CD14-positive monocyte (primary cell): ENCODE measurements at regions not wholly inside any gene's neighbourhood (a gene's known extent, or its start where the extent isn't known, plus 50 kb on each side); places are given as distances from the start of the nearest gene placed in this dataset.

Experiments
- DNase-seq, 3 donors: peaks; one replicate each; pipeline ENCODE4 v3.0.0-alpha.2; 2011 to 2022
- H2AFZ ChIP-seq: 2 replicates; pipeline ENCODE4 v1.6.0; 2012; ENCODE audit warnings: mild to moderate bottlenecking, low read depth, low read length, inconsistent platforms; ENCODE audit not compliant: insufficient read depth, poor library complexity, severe bottlenecking
- H3K27ac ChIP-seq, 2 donors: 1 replicate in 1 of 2; 2 replicates in 1 of 2; pipeline ENCODE4 v1.5.1; 2012 to 2013; ENCODE audit warnings: low read length in 2 of 2, control low read depth in 1 of 2, inconsistent platforms in 1 of 2, low read depth in 1 of 2, mild to moderate bottlenecking in 1 of 2
- H3K27me3 ChIP-seq, 2 donors: one replicate each; pipeline versions ENCODE4 v1.6.0 to v1.6.1; 2011 to 2013; ENCODE audit warnings: low read length in 2 of 2; ENCODE audit not compliant: control insufficient read depth in 2 of 2, insufficient read depth in 2 of 2
- H3K36me3 ChIP-seq, 2 donors: replicated peaks in 1 of 2; 1 replicate in 1 of 2; 2 replicates in 1 of 2; pipeline versions ENCODE4 v1.5.1 to v1.6.1; 2012 to 2013; ENCODE audit warnings: low read length in 2 of 2, control low read depth in 1 of 2, inconsistent platforms in 1 of 2, mild to moderate bottlenecking in 1 of 2; ENCODE audit not compliant: insufficient read depth in 2 of 2, control insufficient read depth in 1 of 2
- H3K4me1 ChIP-seq, 2 donors: 1 replicate in 1 of 2; 2 replicates in 1 of 2; pipeline versions ENCODE4 v1.5.1 to v1.6.1; 2012 to 2013; ENCODE audit warnings: low read length in 2 of 2, control low read depth in 1 of 2, inconsistent platforms in 1 of 2, mild to moderate bottlenecking in 1 of 2, moderate library complexity in 1 of 2; ENCODE audit not compliant: insufficient read depth in 2 of 2, control insufficient read depth in 1 of 2
- H3K4me2 ChIP-seq: replicated peaks from 2 replicates; pipeline ENCODE3; 2012; ENCODE audit warnings: low read length, moderate library complexity, mild to moderate bottlenecking; ENCODE audit not compliant: poor library complexity, severe bottlenecking; ENCODE audit errors: extremely low read depth
- H3K4me3 ChIP-seq, 3 experiments: fragments of 200-600 bp in 1 of 3; sonication (generic) in 1 of 3; replicated peaks in 1 of 3; 1 replicate in 2 of 3; 2 replicates in 1 of 3; pipeline ENCODE4 v1.5.1; 2011 to 2013; ENCODE audit warnings: low read length in 3 of 3, mild to moderate bottlenecking in 3 of 3, control low read depth in 2 of 3, low read depth in 2 of 3, inconsistent platforms in 1 of 3, moderate library complexity in 1 of 3
- H3K79me2 ChIP-seq: 2 replicates; pipeline ENCODE4 v1.6.0; 2012; ENCODE audit warnings: mild to moderate bottlenecking, control low read depth, inconsistent platforms, low read length, moderate library complexity; ENCODE audit not compliant: insufficient read depth
- H3K9ac ChIP-seq: 2 replicates; pipeline ENCODE4 v1.6.0; 2017; ENCODE audit warnings: low read length, mild to moderate bottlenecking; ENCODE audit not compliant: insufficient read depth, poor library complexity, severe bottlenecking
- H3K9me3 ChIP-seq, 2 donors: replicated peaks in 1 of 2; 1 replicate in 1 of 2; 2 replicates in 1 of 2; pipeline versions ENCODE4 v1.5.1 to v1.6.1; 2012 to 2013; ENCODE audit warnings: low read length in 2 of 2, control low read depth in 1 of 2; ENCODE audit not compliant: control insufficient read depth in 1 of 2, insufficient read depth in 1 of 2
- H4K20me1 ChIP-seq: 2 replicates; pipeline ENCODE4 v1.6.0; 2012; ENCODE audit warnings: mild to moderate bottlenecking, low read length, control low read depth, moderate library complexity; ENCODE audit not compliant: insufficient read depth
- H3K27ac Mint-ChIP-seq, 7 donors: one replicate each; pipeline ENCODE4 v1.8.0; 2020; ENCODE audit warnings: mild to moderate bottlenecking in 7 of 7, mixed read lengths in 7 of 7, moderate library complexity in 6 of 7, inconsistent platforms in 2 of 7
- H3K27me3 Mint-ChIP-seq, 3 donors: one replicate each; pipeline ENCODE4 v1.8.0; 2021 to 2022; ENCODE audit warnings: low read depth in 3 of 3, mild to moderate bottlenecking in 3 of 3, mixed read lengths in 3 of 3, moderate library complexity in 3 of 3, inconsistent platforms in 1 of 3
- H3K36me3 Mint-ChIP-seq, 2 donors: one replicate each; pipeline ENCODE4 v1.8.0; 2020; ENCODE audit warnings: mixed read lengths in 2 of 2, inconsistent platforms in 1 of 2, mild to moderate bottlenecking in 1 of 2
- H3K4me1 Mint-ChIP-seq: one replicate; pipeline ENCODE4 v1.8.0; 2020; ENCODE audit warnings: mild to moderate bottlenecking, mixed read lengths
- H3K4me3 Mint-ChIP-seq, 2 donors: one replicate each; pipeline ENCODE4 v1.8.0; 2020; ENCODE audit warnings: mild to moderate bottlenecking in 2 of 2, mixed read lengths in 2 of 2, moderate library complexity in 1 of 2
- H3K9me3 Mint-ChIP-seq, 7 donors: one replicate each; pipeline ENCODE4 v1.8.0; 2020 to 2022; ENCODE audit warnings: mixed read lengths in 7 of 7, mild to moderate bottlenecking in 6 of 7, moderate library complexity in 6 of 7, inconsistent platforms in 2 of 7
- CTCF ChIP-seq: fragments of 200-600 bp; IDR thresholded peaks from one replicate; pipeline ENCODE4 v1.8.0; 2022; ENCODE audit warnings: antibody characterized with exemption, mild to moderate bottlenecking
- WGBS: methylation state at CpG from one replicate; pipeline ENCODE4 v1.1.5; 2013; ENCODE audit warnings: missing lambda C conversion rate; ENCODE audit not compliant: insufficient coverage; 5-methylcytosine and 5-hydroxymethylcytosine counted together
- intact Hi-C, 2 donors: fragments of 100-400 bp; cut with micrococcal nuclease; formaldehyde crosslinking; loops; one replicate each; pipeline versions ENCODE4 v1.15.0 to v1.15.1; 2023

- 80% methylated on average over 1 of the region's 5 CpGs for WGBS
- DNase-seq: no peak
- H3K36me3 ChIP-seq: no peaks in the 10 kb centered on the region
- no peak overlapping the region for H3K27ac ChIP-seq
- H3K9ac ChIP-seq: no peak overlapping the region
- Mint-ChIP-seq H3K4me1 (no peaks in the 10 kb centered on the region), H3K4me3 (no peak overlapping the region), H3K36me3 (no peaks in the 10 kb centered on the region), H3K27ac (no peak overlapping the region), H3K9me3 (no peaks in the 10 kb centered on the region), H3K27me3 (no peaks in the 10 kb centered on the region)
- no peak for TF ChIP-seq CTCF
- H3K9me3 ChIP-seq: no peaks in the 10 kb centered on the region
- H3K27me3 ChIP-seq: no peaks in the 10 kb centered on the region
- no peaks in the 10 kb centered on the region for H4K20me1 ChIP-seq
- H3K79me2 ChIP-seq: no peaks in the 10 kb centered on the region
- no peaks in the 10 kb centered on the region for H3K4me1 ChIP-seq
- no peak overlapping the region for H2AFZ ChIP-seq
- no peak overlapping the region for H3K4me3 ChIP-seq
- intact Hi-C loops: no loop called here
- H3K4me2 ChIP-seq: no peak overlapping the region
Observed at GRCh38 chr7:16001477-16001876, 315.0 kb upstream of the MEOX2 start.

- WGBS: no CpG with 5 or more reads among the region's 1 CpG
- Histone ChIP-seq H3K27ac (no peak overlapping the region), H3K36me3 (no peaks in the 10 kb centered on the region), H3K4me3 (no peak overlapping the region), H3K4me1 (no peaks in the 10 kb centered on the region), H3K79me2 (no peaks in the 10 kb centered on the region), H3K9ac (no peak overlapping the region), H2AFZ (no peak overlapping the region), H4K20me1 (no peaks in the 10 kb centered on the region), H3K27me3 (no peaks in the 10 kb centered on the region), H3K9me3 (peaks cover 0 to 4% of the 10 kb centered on the region in 2 donors), H3K4me2 (no peak overlapping the region)
- intact Hi-C loops: no loop called here
- H3K4me1 Mint-ChIP-seq: no peaks in the 10 kb centered on the region
- DNase-seq: no peak
- no peak overlapping the region for H3K4me3 Mint-ChIP-seq
- no peaks in the 10 kb centered on the region for H3K36me3 Mint-ChIP-seq
- H3K27me3 Mint-ChIP-seq: no peaks in the 10 kb centered on the region
- no peak overlapping the region for H3K27ac Mint-ChIP-seq
- peaks cover 0 to 4% (median 0%) of the 10 kb centered on the region in 7 donors for H3K9me3 Mint-ChIP-seq
- no peak for TF ChIP-seq CTCF
Observed at GRCh38 chr7:15998617-15999016, 312.1 kb upstream of the MEOX2 start.
